HG02759 (cell line): ENCODE measurements at regions not wholly inside any gene's neighbourhood (a gene's known extent, or its start where the extent isn't known, plus 50 kb on each side); places are given as distances from the start of the nearest gene placed in this dataset.
A peak's percentile ranks its signal among the peaks of the same experiment; 100 is the strongest.

Experiments
- ATAC-seq: cut with Tn5 transposase; IDR thresholded peaks from one replicate; pipeline ENCODE4 v1.9.1; 2021; ENCODE audit warnings: mild to moderate bottlenecking, moderate library complexity; ENCODE audit not compliant: unreplicated experiment

GRCh38 chr10:10919976-10920375, 97.7 kb upstream of the CELF2 start:
- no peak for ATAC-seq

- no peak for ATAC-seq
These were observed 95.7 kb upstream of the CELF2 start for GRCh38 chr10:10921826-10922461.

- ATAC-seq: no peak
These were observed 94.5 kb upstream of the CELF2 start for GRCh38 chr10:10923029-10923651.

- ATAC-seq: no peak
These were observed 92.0 kb upstream of the CELF2 start for GRCh38 chr10:10925667-10926066.

- ATAC-seq: no peak
These were observed 90.1 kb upstream of the CELF2 start for GRCh38 chr10:10927608-10928007.

GRCh38 chr10:10930979-10931743, 86.5 kb upstream of the CELF2 start:
- ATAC-seq: no peak

GRCh38 chr10:10935032-10935431, 82.6 kb upstream of the CELF2 start:
- no peak for ATAC-seq

GRCh38 chr10:10938676-10939075, 79.0 kb upstream of the CELF2 start:
- no peak for ATAC-seq

- ATAC-seq: no peak
These were observed 76.4 kb upstream of the CELF2 start for GRCh38 chr10:10941127-10941730.

GRCh38 chr10:10942441-10942840, 75.2 kb upstream of the CELF2 start:
- ATAC-seq: no peak

- ATAC-seq: no peak
These were observed 71.6 kb upstream of the CELF2 start for GRCh38 chr10:10946081-10946480.

GRCh38 chr10:10946801-10947200, 70.9 kb upstream of the CELF2 start:
- ATAC-seq: no peak

- no peak for ATAC-seq
These were observed 66.0 kb upstream of the CELF2 start for GRCh38 chr10:10951675-10952074.

- no peak for ATAC-seq
These were observed 64.9 kb upstream of the CELF2 start for GRCh38 chr10:10952800-10953199.

- ATAC-seq: no peak
These were observed 60.8 kb upstream of the CELF2 start for GRCh38 chr10:10956681-10957542.

- no peak for ATAC-seq
These were observed 59.6 kb upstream of the CELF2 start for GRCh38 chr10:10958041-10958440.

- peak; percentile 52 for ATAC-seq
These were observed 58.0 kb upstream of the CELF2 start for GRCh38 chr10:10959666-10960065.

GRCh38 chr10:10960534-10960933, 57.1 kb upstream of the CELF2 start:
- ATAC-seq: no peak

- ATAC-seq: no peak
These were observed 56.6 kb upstream of the CELF2 start for GRCh38 chr10:10961072-10961471.

- ATAC-seq: no peak
These were observed 50.6 kb upstream of the CELF2 start for GRCh38 chr10:10967029-10967428.
